Erythroblast (primary cell): ENCODE measurements at regions not wholly inside any gene's neighbourhood (a gene's known extent, or its start where the extent isn't known, plus 50 kb on each side); places are given as distances from the start of the nearest gene placed in this dataset.

Experiments used
- GATA1 ChIP-seq: IDR thresholded peaks from 2 replicates; pipeline ENCODE4 v1.6.1; 2011; ENCODE audit warnings: low read depth, mild to moderate bottlenecking, control low read depth, low read length, moderate library complexity
- POLR2A ChIP-seq: IDR thresholded peaks from 2 replicates; pipeline ENCODE4 v1.6.1; 2011; ENCODE audit warnings: mild to moderate bottlenecking, low read length

DNA sequence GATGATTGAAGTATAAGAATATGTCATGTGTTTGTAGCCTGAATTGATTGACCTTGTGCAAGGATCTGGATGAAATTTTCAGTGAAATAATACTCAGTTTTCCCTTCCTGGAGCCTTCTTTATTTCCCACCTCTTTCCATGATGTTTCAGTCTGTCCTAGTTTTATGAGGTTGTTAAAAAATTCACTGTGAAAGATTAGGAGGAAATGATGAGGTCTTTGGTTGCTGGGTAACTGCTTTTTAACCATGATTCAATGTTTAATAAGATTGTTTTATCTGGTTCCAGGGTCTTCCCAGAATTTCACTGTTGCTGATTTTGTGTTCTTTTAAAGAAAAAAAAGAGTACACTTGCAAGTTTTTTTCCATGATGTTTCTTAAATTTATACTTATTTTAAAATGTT is 221.5 kb downstream of the MBL2 start:
- TF ChIP-seq POLR2A, result no peak
- TF ChIP-seq GATA1, result no peak
